Stomach (tissue), 4 donors: ENCODE measurements at regions not wholly inside any gene's neighbourhood (a gene's known extent, or its start where the extent isn't known, plus 50 kb on each side); places are given as distances from the start of the nearest gene placed in this dataset.

ENCODE experiments used
- CTCF ChIP-seq, 7 experiments: fragments of 450-650 bp in 4 of 7; fragments of 200-600 bp in 3 of 7; sonication (generic) in 3 of 7; IDR thresholded peaks; one replicate each; pipeline ENCODE4 v1.5.1; 2016 to 2019; ENCODE audit warnings: antibody characterized with exemption in 7 of 7, control low read depth in 2 of 7, mild to moderate bottlenecking in 1 of 7
- EP300 ChIP-seq: sonication (generic); formaldehyde crosslinking; IDR thresholded peaks from one replicate; pipeline ENCODE4 v1.6.1; 2017; ENCODE audit warnings: antibody characterized with exemption
- POLR2AphosphoS5 ChIP-seq, 3 donors: sonication (generic); formaldehyde crosslinking; IDR thresholded peaks; one replicate each; pipeline ENCODE4 v1.6.1; 2016; ENCODE audit warnings: antibody characterized with exemption in 3 of 3

- no peak for TF ChIP-seq CTCF (IDR thresholded peaks at IDR 0.05)
- TF ChIP-seq EP300, result no peak
- TF ChIP-seq POLR2AphosphoS5 (IDR thresholded peaks at IDR 0.05), result no peak
Measured at GRCh38 chr3:165920984-165921383, 83.8 kb upstream of the BCHE start.
